NCI-H82 treated with DMSO at 0.1 percent for 48 hours (cell line): ENCODE measurements at regions not wholly inside any gene's neighbourhood (a gene's known extent, or its start where the extent isn't known, plus 50 kb on each side); places are given as distances from the start of the nearest gene placed in this dataset.
A peak's percentile ranks its signal among the peaks of the same experiment; 100 is the strongest.

Source experiments
- DNase-seq: peaks from one replicate; lab custom pipeline; 2025; ENCODE audit not compliant: unreplicated experiment; lab: John Stamatoyannopoulos, UW

- no peak for DNase-seq
Measured at GRCh38 chr11:133787379-133788141, 57.8 kb downstream of the SPATA19 start.

GRCh38 chr11:133785795-133786340 lies 59.4 kb downstream of the SPATA19 start:
- DNase-seq: no peak

- DNase-seq: no peak
Measured at GRCh38 chr11:133784359-133784758, 61.0 kb downstream of the SPATA19 start.

GRCh38 chr11:133782116-133782725 lies 63.1 kb downstream of the SPATA19 start:
- no peak for DNase-seq

GRCh38 chr11:133778161-133778560 lies 67.2 kb downstream of the SPATA19 start:
- DNase-seq: no peak

- no peak for DNase-seq
Measured at GRCh38 chr11:133776671-133777367, 68.5 kb downstream of the SPATA19 start.

- no peak for DNase-seq
Measured at GRCh38 chr11:133762538-133762937, 82.8 kb downstream of the SPATA19 start.

- no peak for DNase-seq
Measured at GRCh38 chr11:133753150-133753549, 92.2 kb downstream of the SPATA19 start.

GRCh38 chr11:133749841-133750240 lies 95.5 kb downstream of the SPATA19 start:
- no peak for DNase-seq

- no peak for DNase-seq
Measured at GRCh38 chr11:133747409-133747808, 97.9 kb downstream of the SPATA19 start.

- DNase-seq: no peak
Measured at GRCh38 chr11:133746663-133747306, 98.5 kb downstream of the SPATA19 start.

- no peak for DNase-seq
Measured at GRCh38 chr11:133745791-133746190, 99.5 kb downstream of the SPATA19 start.

GRCh38 chr11:133742353-133742752 lies 103.0 kb downstream of the SPATA19 start:
- no peak for DNase-seq

- DNase-seq: no peak
Measured at GRCh38 chr11:133740963-133741362, 104.3 kb downstream of the SPATA19 start.

- no peak for DNase-seq
Measured at GRCh38 chr11:133739481-133739880, 105.8 kb downstream of the SPATA19 start.

GRCh38 chr11:133738624-133739023 lies 106.7 kb downstream of the SPATA19 start:
- no peak for DNase-seq

- no peak for DNase-seq
Measured at GRCh38 chr11:133733631-133734030, 111.7 kb downstream of the SPATA19 start.

GRCh38 chr11:133732109-133732674 lies 113.1 kb downstream of the SPATA19 start:
- DNase-seq: no peak

- no peak for DNase-seq
Measured at GRCh38 chr11:133727774-133728173, 117.5 kb downstream of the SPATA19 start.

GRCh38 chr11:133726542-133726941 lies 118.8 kb downstream of the SPATA19 start:
- peak; percentile 69 for DNase-seq

- peak; percentile 53 for DNase-seq
Measured at GRCh38 chr11:133724116-133724515, 121.2 kb downstream of the SPATA19 start.
